ENCODE measurements at regions not wholly inside any gene's neighbourhood (a gene's known extent, or its start where the extent isn't known, plus 50 kb on each side); places are given as distances from the start of the nearest gene placed in this dataset.
A peak's percentile ranks its signal among the peaks of the same experiment; 100 is the strongest.

GRCh38 chr15:77739591-77740378, 107.1 kb upstream of the LINGO1 start:
- Histone ChIP-seq H3K27ac (ENCODE audit: low read depth, low read length) (peak overlapping the region; percentile 64; the same call in 1 of the 2 replicates), H3K9ac (ENCODE audit: low read depth, low read length) (no peak overlapping the region), H3K36me3 (ENCODE audit: insufficient read depth, low read length) (no peaks in the 10 kb centered on the region), H3K4me3 (ENCODE audit: low read length) (peak overlapping the region; percentile 13; the same call in 1 of the 2 replicates), H3K4me1 (ENCODE audit: insufficient read depth, low read length) (peaks cover 27% of the 10 kb centered on the region), H3K9me3 (ENCODE audit: insufficient read depth, low read depth, low read length) (no peaks in the 10 kb centered on the region), H3K27me3 (ENCODE audit: insufficient read depth, low read length) (peaks cover 13% of the 10 kb centered on the region; the same call in 1 of the 2 replicates)
- 33% methylated on average over 3 of the region's 4 CpGs for WGBS

- Histone ChIP-seq H3K36me3 (ENCODE audit: insufficient read depth, low read length) (no peaks in the 10 kb centered on the region), H3K9me3 (ENCODE audit: insufficient read depth, low read depth, low read length) (no peaks in the 10 kb centered on the region), H3K4me3 (ENCODE audit: low read length) (peak overlapping the region; percentile 13; the same call in 1 of the 2 replicates), H3K4me1 (ENCODE audit: insufficient read depth, low read length) (peaks cover 27% of the 10 kb centered on the region), H3K27ac (ENCODE audit: low read depth, low read length) (peak overlapping the region; percentile 17; the same call in 1 of the 2 replicates), H3K9ac (ENCODE audit: low read depth, low read length) (peak overlapping the region; percentile 15; the same call in 1 of the 2 replicates), H3K27me3 (ENCODE audit: insufficient read depth, low read length) (peaks cover 13% of the 10 kb centered on the region; the same call in 1 of the 2 replicates)
- 32% methylated on average over 17 of the region's 17 CpGs for WGBS
Observed at GRCh38 chr15:77738441-77739302, 106.0 kb upstream of the LINGO1 start.

- peaks cover 27% of the 10 kb centered on the region for H3K4me1 ChIP-seq (ENCODE audit: insufficient read depth, low read length)
- H3K27ac ChIP-seq (ENCODE audit: low read depth, low read length), result no peak overlapping the region
- H3K27me3 ChIP-seq (ENCODE audit: insufficient read depth, low read length), result peaks cover 13% of the 10 kb centered on the region; the same call in 1 of the 2 replicates
- WGBS, result 83% methylated on average over 5 of the region's 5 CpGs
- H3K9ac ChIP-seq (ENCODE audit: low read depth, low read length), result no peak overlapping the region
- no peak overlapping the region for H3K4me3 ChIP-seq (ENCODE audit: low read length)
- no peaks in the 10 kb centered on the region for H3K9me3 ChIP-seq (ENCODE audit: insufficient read depth, low read depth, low read length)
- no peaks in the 10 kb centered on the region for H3K36me3 ChIP-seq (ENCODE audit: insufficient read depth, low read length)
Observed at GRCh38 chr15:77738038-77738370, 105.3 kb upstream of the LINGO1 start.

GRCh38 chr15:77737238-77738037, 104.7 kb upstream of the LINGO1 start:
- Histone ChIP-seq H3K4me1 (ENCODE audit: insufficient read depth, low read length) (peaks cover 27% of the 10 kb centered on the region), H3K4me3 (ENCODE audit: low read length) (no peak overlapping the region), H3K27me3 (ENCODE audit: insufficient read depth, low read length) (peaks cover 13% of the 10 kb centered on the region; the same call in 1 of the 2 replicates), H3K27ac (ENCODE audit: low read depth, low read length) (no peak overlapping the region), H3K36me3 (ENCODE audit: insufficient read depth, low read length) (no peaks in the 10 kb centered on the region), H3K9me3 (ENCODE audit: insufficient read depth, low read depth, low read length) (no peaks in the 10 kb centered on the region), H3K9ac (ENCODE audit: low read depth, low read length) (no peak overlapping the region)
- WGBS, result 53% methylated on average over 4 of the region's 4 CpGs

GRCh38 chr15:77734306-77734705, 101.6 kb upstream of the LINGO1 start:
- Histone ChIP-seq H3K4me1 (ENCODE audit: insufficient read depth, low read length) (peaks cover 13% of the 10 kb centered on the region), H3K9ac (ENCODE audit: low read depth, low read length) (no peak overlapping the region), H3K27ac (ENCODE audit: low read depth, low read length) (no peak overlapping the region), H3K27me3 (ENCODE audit: insufficient read depth, low read length) (peaks cover 13% of the 10 kb centered on the region; the same call in 1 of the 2 replicates), H3K4me3 (ENCODE audit: low read length) (no peak overlapping the region), H3K9me3 (ENCODE audit: insufficient read depth, low read depth, low read length) (no peaks in the 10 kb centered on the region), H3K36me3 (ENCODE audit: insufficient read depth, low read length) (no peaks in the 10 kb centered on the region)
- WGBS, result 87% methylated on average over 2 of the region's 2 CpGs

GRCh38 chr15:77733579-77734300, 101.0 kb upstream of the LINGO1 start:
- Histone ChIP-seq H3K4me3 (ENCODE audit: low read length) (no peak overlapping the region), H3K27ac (ENCODE audit: low read depth, low read length) (no peak overlapping the region), H3K36me3 (ENCODE audit: insufficient read depth, low read length) (no peaks in the 10 kb centered on the region), H3K9me3 (ENCODE audit: insufficient read depth, low read depth, low read length) (no peaks in the 10 kb centered on the region), H3K27me3 (ENCODE audit: insufficient read depth, low read length) (peaks cover 10% of the 10 kb centered on the region; the same call in 1 of the 2 replicates), H3K9ac (ENCODE audit: low read depth, low read length) (no peak overlapping the region), H3K4me1 (ENCODE audit: insufficient read depth, low read length) (peaks cover 8% of the 10 kb centered on the region)
- 82% methylated on average over 17 of the region's 18 CpGs for WGBS

- peaks cover 1% of the 10 kb centered on the region; the same call in 1 of the 2 replicates for H3K27me3 ChIP-seq (ENCODE audit: insufficient read depth, low read length)
- H3K36me3 ChIP-seq (ENCODE audit: insufficient read depth, low read length), result no peaks in the 10 kb centered on the region
- WGBS, result 88% methylated on average over 22 of the region's 22 CpGs
- no peak overlapping the region for H3K27ac ChIP-seq (ENCODE audit: low read depth, low read length)
- H3K9me3 ChIP-seq (ENCODE audit: insufficient read depth, low read depth, low read length), result no peaks in the 10 kb centered on the region
- H3K4me3 ChIP-seq (ENCODE audit: low read length), result no peak overlapping the region
- H3K4me1 ChIP-seq (ENCODE audit: insufficient read depth, low read length), result no peaks in the 10 kb centered on the region
- no peak overlapping the region for H3K9ac ChIP-seq (ENCODE audit: low read depth, low read length)
Observed at GRCh38 chr15:77732514-77733335, 100.0 kb upstream of the LINGO1 start.

- H3K9me3 ChIP-seq (ENCODE audit: insufficient read depth, low read depth, low read length), result no peaks in the 10 kb centered on the region
- no peak overlapping the region for H3K9ac ChIP-seq (ENCODE audit: low read depth, low read length)
- no peaks in the 10 kb centered on the region for H3K27me3 ChIP-seq (ENCODE audit: insufficient read depth, low read length)
- H3K4me3 ChIP-seq (ENCODE audit: low read length), result no peak overlapping the region
- WGBS, result 92% methylated on average over 5 of the region's 5 CpGs
- H3K4me1 ChIP-seq (ENCODE audit: insufficient read depth, low read length), result no peaks in the 10 kb centered on the region
- H3K27ac ChIP-seq (ENCODE audit: low read depth, low read length), result no peak overlapping the region
- H3K36me3 ChIP-seq (ENCODE audit: insufficient read depth, low read length), result no peaks in the 10 kb centered on the region
Observed at GRCh38 chr15:77731945-77732344, 99.2 kb upstream of the LINGO1 start.

- Histone ChIP-seq H3K9ac (ENCODE audit: low read depth, low read length) (no peak overlapping the region), H3K27ac (ENCODE audit: low read depth, low read length) (no peak overlapping the region), H3K36me3 (ENCODE audit: insufficient read depth, low read length) (no peaks in the 10 kb centered on the region), H3K9me3 (ENCODE audit: insufficient read depth, low read depth, low read length) (no peaks in the 10 kb centered on the region), H3K4me3 (ENCODE audit: low read length) (no peak overlapping the region), H3K4me1 (ENCODE audit: insufficient read depth, low read length) (no peaks in the 10 kb centered on the region), H3K27me3 (ENCODE audit: insufficient read depth, low read length) (no peaks in the 10 kb centered on the region)
- 91% methylated on average over 8 of the region's 8 CpGs for WGBS
Observed at GRCh38 chr15:77731067-77731466, 98.4 kb upstream of the LINGO1 start.
